Lower lobe of right lung (tissue), 2 donors: ENCODE measurements at regions not wholly inside any gene's neighbourhood (a gene's known extent, or its start where the extent isn't known, plus 50 kb on each side); places are given as distances from the start of the nearest gene placed in this dataset.

Experiments
- ATAC-seq, 2 donors: fragments of 200-7000 bp; cut with Tn5 transposase; one replicate each; pipeline ENCODE4 v1.9.1; 2020 to 2022; ENCODE audit warnings: mild to moderate bottlenecking in 2 of 2, moderate library complexity in 2 of 2
- DNase-seq: peaks from one replicate; pipeline ENCODE4 v3.0.0-alpha.2; 2020
- H3K27ac ChIP-seq: fragments of 200-600 bp; one replicate; pipeline ENCODE4 v1.8.0; 2022
- H3K27me3 ChIP-seq: fragments of 200-600 bp; one replicate; pipeline ENCODE4 v1.8.0; 2022; ENCODE audit warnings: low read depth
- H3K36me3 ChIP-seq: fragments of 200-600 bp; one replicate; pipeline ENCODE4 v1.8.0; 2022; ENCODE audit warnings: mild to moderate bottlenecking
- H3K4me1 ChIP-seq: fragments of 200-600 bp; one replicate; pipeline ENCODE4 v1.8.0; 2022
- H3K4me3 ChIP-seq: fragments of 200-600 bp; one replicate; pipeline ENCODE4 v1.8.0; 2022; ENCODE audit warnings: mild to moderate bottlenecking
- H3K9me3 ChIP-seq: fragments of 200-600 bp; one replicate; pipeline ENCODE4 v1.8.0; 2022
- CTCF ChIP-seq: fragments of 200-600 bp; IDR thresholded peaks from one replicate; pipeline ENCODE4 v1.8.0; 2022; ENCODE audit warnings: antibody characterized with exemption, mild to moderate bottlenecking
- intact Hi-C: fragments of 100-400 bp; cut with DNase I; formaldehyde crosslinking; loops from one replicate; pipeline ENCODE4 v1.11.0; 2022
- donor health status: DM: no; HTN: yes; CAD: no; lungs with severe emphysema.

- Histone ChIP-seq H3K27me3 (no peaks in the 10 kb centered on the region), H3K4me3 (no peak overlapping the region), H3K9me3 (no peaks in the 10 kb centered on the region), H3K36me3 (no peaks in the 10 kb centered on the region), H3K4me1 (no peaks in the 10 kb centered on the region), H3K27ac (no peak overlapping the region)
- DNase-seq: no peak
- ATAC-seq: no peak
- intact Hi-C loops: no loop called here
- no peak for TF ChIP-seq CTCF
These were observed 660.3 kb downstream of the TLR4 start for GRCh38 chr9:118364266-118365106.

DNA sequence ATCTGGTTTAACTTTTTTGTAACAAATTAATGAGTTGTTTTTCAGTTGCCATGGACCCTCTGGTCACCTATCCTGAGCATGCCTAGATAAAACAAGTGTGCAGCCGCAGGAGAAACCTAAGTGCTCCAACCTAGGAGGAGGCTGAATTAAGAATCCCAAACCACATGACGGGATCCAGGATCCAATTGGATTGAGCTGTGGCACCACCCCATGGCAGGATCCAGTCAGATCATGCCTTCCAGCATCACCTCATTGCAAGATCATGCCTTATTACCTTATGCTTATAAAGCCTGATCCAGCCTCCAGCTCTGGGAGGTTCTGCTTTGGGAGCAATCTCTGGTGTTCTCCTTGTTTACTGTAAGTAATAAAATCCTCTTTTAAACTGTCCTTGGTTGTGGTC is 662.0 kb downstream of the TLR4 start:
- Histone ChIP-seq H3K27me3 (no peaks in the 10 kb centered on the region), H3K4me3 (no peak overlapping the region), H3K36me3 (no peaks in the 10 kb centered on the region), H3K4me1 (no peaks in the 10 kb centered on the region), H3K9me3 (no peaks in the 10 kb centered on the region), H3K27ac (no peak overlapping the region)
- TF ChIP-seq CTCF: no peak
- intact Hi-C loops: no loop called here
- DNase-seq (no peak), ATAC-seq (no peak)

DNA sequence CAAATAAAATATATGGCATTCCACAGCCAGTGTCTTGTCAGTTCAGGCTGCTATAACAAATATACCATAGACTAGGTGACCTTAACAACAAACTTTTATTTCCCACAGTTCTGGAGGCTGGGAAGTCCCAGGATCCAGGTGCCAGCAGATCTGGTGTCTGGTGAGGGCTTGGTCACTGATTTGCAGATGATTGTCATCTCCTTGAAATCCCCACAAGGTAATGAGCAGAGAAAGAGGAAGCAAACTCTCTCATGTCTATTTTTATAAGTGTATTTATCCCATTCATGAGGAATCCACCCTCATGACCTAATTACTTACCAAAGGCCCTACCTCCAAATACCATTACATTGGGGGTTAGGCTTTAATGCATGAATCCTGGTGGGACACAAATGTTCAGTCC is 663.2 kb downstream of the TLR4 start:
- intact Hi-C loops: no loop called here
- ATAC-seq (no peak), DNase-seq (no peak)
- Histone ChIP-seq H3K27ac (no peak overlapping the region), H3K4me3 (no peak overlapping the region), H3K9me3 (no peaks in the 10 kb centered on the region), H3K4me1 (no peaks in the 10 kb centered on the region), H3K36me3 (no peaks in the 10 kb centered on the region), H3K27me3 (no peaks in the 10 kb centered on the region)
- TF ChIP-seq CTCF: no peak

- no peaks in the 10 kb centered on the region for H3K4me1 ChIP-seq
- H3K27ac ChIP-seq: no peak overlapping the region
- intact Hi-C loops: no loop called here
- no peak for DNase-seq
- H3K36me3 ChIP-seq: no peaks in the 10 kb centered on the region
- no peaks in the 10 kb centered on the region for H3K27me3 ChIP-seq
- no peaks in the 10 kb centered on the region for H3K9me3 ChIP-seq
- TF ChIP-seq CTCF: no peak
- ATAC-seq: no peak
- H3K4me3 ChIP-seq: no peak overlapping the region
These were observed 680.4 kb downstream of the TLR4 start for GRCh38 chr9:118384531-118385100.

DNA sequence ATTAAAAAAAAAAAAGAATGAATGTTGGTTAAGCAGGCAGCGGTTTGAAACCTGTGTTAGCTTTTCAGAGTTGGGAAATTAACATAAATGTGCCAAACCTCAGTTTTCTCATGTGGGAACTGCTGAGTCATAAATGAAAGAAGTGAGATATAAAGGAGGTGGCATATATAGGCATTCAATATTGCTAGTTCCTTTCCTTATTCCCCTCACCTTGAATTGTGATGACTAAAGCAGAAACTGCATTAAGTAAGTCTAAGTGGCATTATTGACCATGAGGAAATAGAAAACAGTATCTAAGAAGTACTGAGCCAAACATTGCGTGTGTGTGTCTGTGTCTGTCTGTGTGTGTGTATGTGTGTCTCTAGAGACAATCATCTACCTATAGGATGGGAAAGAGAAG is 691.2 kb downstream of the TLR4 start:
- ATAC-seq: no peak
- intact Hi-C loops: no loop called here

More for the DNA sequence above, 691.2 kb downstream of the TLR4 start:
- Histone ChIP-seq H3K4me1 (no peaks in the 10 kb centered on the region), H3K27ac (no peak overlapping the region), H3K36me3 (no peaks in the 10 kb centered on the region), H3K27me3 (no peaks in the 10 kb centered on the region), H3K4me3 (no peak overlapping the region), H3K9me3 (no peaks in the 10 kb centered on the region)
- no peak for TF ChIP-seq CTCF
- no peak for DNase-seq
